ENCODE measurements at regions not wholly inside any gene's neighbourhood (a gene's known extent, or its start where the extent isn't known, plus 50 kb on each side); places are given as distances from the start of the nearest gene placed in this dataset.
"Not testable (repeated sequence)": the region's sequence is repeated elsewhere in the genome, so short reads cannot be mapped to it uniquely, and the experiment has no call there.

- H3K27ac ChIP-seq = no peak overlapping the region
- TF ChIP-seq CTCF (IDR thresholded peaks at IDR 0.05) = no peak
- TF ChIP-seq ZFX (IDR thresholded peaks at IDR 0.05; ENCODE audit: borderline replicate concordance) = no peak
Observed at GRCh38 chr2:133993160-133993559, 260.7 kb upstream of the MGAT5 start.

- not testable (repeated sequence) for H3K27ac ChIP-seq
Observed at GRCh38 chr2:133998726-133999125, 255.1 kb upstream of the MGAT5 start.

GRCh38 chr2:134002391-134002790 lies 251.5 kb upstream of the MGAT5 start:
- TF ChIP-seq ZFX (IDR thresholded peaks at IDR 0.05; ENCODE audit: borderline replicate concordance) (no peak), CTCF (IDR thresholded peaks at IDR 0.05) (no peak)
- no peak overlapping the region for H3K27ac ChIP-seq

GRCh38 chr2:134002921-134003320 lies 251.0 kb upstream of the MGAT5 start:
- no peak for TF ChIP-seq CTCF (IDR thresholded peaks at IDR 0.05)
- TF ChIP-seq ZFX (IDR thresholded peaks at IDR 0.05; ENCODE audit: borderline replicate concordance) = no peak
- H3K27ac ChIP-seq = no peak overlapping the region

- TF ChIP-seq CTCF (IDR thresholded peaks at IDR 0.05) = no peak
- TF ChIP-seq ZFX (IDR thresholded peaks at IDR 0.05; ENCODE audit: borderline replicate concordance) = no peak
- no peak overlapping the region for H3K27ac ChIP-seq
Observed at GRCh38 chr2:134004467-134004866, 249.4 kb upstream of the MGAT5 start.

GRCh38 chr2:134008837-134009236 lies 245.0 kb upstream of the MGAT5 start:
- TF ChIP-seq CTCF (IDR thresholded peaks at IDR 0.05) (no peak), ZFX (IDR thresholded peaks at IDR 0.05; ENCODE audit: borderline replicate concordance) (no peak)
- H3K27ac ChIP-seq = no peak overlapping the region

GRCh38 chr2:134009440-134009839 lies 244.4 kb upstream of the MGAT5 start:
- no peak overlapping the region for H3K27ac ChIP-seq
- TF ChIP-seq ZFX (IDR thresholded peaks at IDR 0.05; ENCODE audit: borderline replicate concordance) (no peak), CTCF (IDR thresholded peaks at IDR 0.05) (no peak)

- H3K27ac ChIP-seq = not testable (repeated sequence)
Observed at GRCh38 chr2:134009906-134010305, 244.0 kb upstream of the MGAT5 start.

Measured in 22Rv1 (cell line).